OCI-LY3 (cell line): ENCODE measurements at regions not wholly inside any gene's neighbourhood (a gene's known extent, or its start where the extent isn't known, plus 50 kb on each side); places are given as distances from the start of the nearest gene placed in this dataset.

Source experiments
- H2AFZ ChIP-seq: fragments of 200-600, 300-600 bp; shearing (Covaris generic); 2 replicates; pipeline ENCODE4 v1.6.0; 2014; ENCODE audit warnings: antibody characterized with exemption, low read depth, low read length
- H3K27ac ChIP-seq: fragments of 200-600, 300-600 bp; sonication (generic); 2 replicates; pipeline ENCODE4 v1.5.1; 2014; ENCODE audit warnings: mild to moderate bottlenecking, low read length, moderate library complexity, mixed read lengths
- H3K27me3 ChIP-seq: fragments of 200-600, 300-600 bp; sonication (generic); 2 replicates; pipeline ENCODE4 v1.6.1; 2014; ENCODE audit warnings: low read depth, low read length, mixed read lengths
- H3K36me3 ChIP-seq: fragments of 200-600, 300-600 bp; sonication (generic); replicated peaks from 2 replicates; pipeline ENCODE3; 2014; ENCODE audit warnings: low read depth, low read length, mixed read lengths
- H3K4me1 ChIP-seq: fragments of 300-600, 200-600 bp; sonication (generic); 2 replicates; pipeline ENCODE4 v1.6.1; 2014; ENCODE audit warnings: low read length, mixed read lengths
- H3K4me2 ChIP-seq: fragments of 200-600, 300-600 bp; sonication (generic); 2 replicates; pipeline ENCODE4 v1.6.1; 2014; ENCODE audit warnings: low read length, mixed read lengths
- H3K4me3 ChIP-seq: fragments of 300-600, 200-600 bp; sonication (generic); 2 replicates; pipeline ENCODE4 v1.5.1; 2014; ENCODE audit warnings: antibody characterized with exemption, mild to moderate bottlenecking, low read length, moderate library complexity
- H3K79me2 ChIP-seq: fragments of 300-600, 200-600 bp; shearing (Covaris generic); 2 replicates; pipeline ENCODE4 v1.6.1; 2014; ENCODE audit warnings: mild to moderate bottlenecking, low read length, mixed read lengths
- H3K9ac ChIP-seq: fragments of 300-600, 200-600 bp; shearing (Covaris generic); 2 replicates; pipeline ENCODE4 v1.6.0; 2014; ENCODE audit warnings: mild to moderate bottlenecking, low read length, moderate library complexity
- H3K9me3 ChIP-seq: fragments of 200-600, 300-600 bp; shearing (Covaris generic); 2 replicates; pipeline ENCODE4 v1.6.1; 2014; ENCODE audit warnings: low read length, mixed read lengths; ENCODE audit not compliant: insufficient read depth
- H4K20me1 ChIP-seq: fragments of 200-600, 300-600 bp; sonication (generic); 2 replicates; pipeline ENCODE4 v1.6.1; 2016; ENCODE audit warnings: low read length, mixed read lengths; ENCODE audit not compliant: insufficient read depth
- CTCF ChIP-seq: fragments of 200-600, 300-600 bp; sonication (generic); IDR thresholded peaks from 2 replicates; pipeline ENCODE4 v1.5.1; 2014; ENCODE audit warnings: antibody characterized with exemption, low read length, low read depth
- EZH2phosphoT487 ChIP-seq: fragments of 200-600 bp; shearing (Covaris generic); IDR thresholded peaks from 2 replicates; pipeline ENCODE4 v1.6.1; 2018; ENCODE audit warnings: antibody characterized with exemption, mixed run types, low read depth

- Histone ChIP-seq H3K9me3 (no peaks in the 10 kb centered on the region), H3K36me3 (no peaks in the 10 kb centered on the region), H3K79me2 (no peaks in the 10 kb centered on the region), H3K4me2 (no peak overlapping the region), H2AFZ (no peak overlapping the region), H4K20me1 (no peaks in the 10 kb centered on the region), H3K9ac (no peak overlapping the region), H3K4me3 (no peak overlapping the region), H3K4me1 (no peaks in the 10 kb centered on the region), H3K27ac (no peak overlapping the region), H3K27me3 (no peaks in the 10 kb centered on the region)
- no peak for TF ChIP-seq EZH2phosphoT487
- no peak for TF ChIP-seq CTCF
Observed at GRCh38 chrX:145673841-145674240, 143.8 kb upstream of the SLITRK2 start.

GRCh38 chrX:145677109-145677817 is 140.4 kb upstream of the SLITRK2 start:
- H3K36me3 ChIP-seq: no peaks in the 10 kb centered on the region
- H2AFZ ChIP-seq: no peak overlapping the region
- no peaks in the 10 kb centered on the region for H3K9me3 ChIP-seq
- no peaks in the 10 kb centered on the region for H3K79me2 ChIP-seq
- H4K20me1 ChIP-seq: no peaks in the 10 kb centered on the region
- H3K27me3 ChIP-seq: no peaks in the 10 kb centered on the region
- no peaks in the 10 kb centered on the region for H3K4me1 ChIP-seq
- H3K27ac ChIP-seq: no peak overlapping the region
- no peak overlapping the region for H3K4me3 ChIP-seq
- TF ChIP-seq CTCF (no peak), EZH2phosphoT487 (no peak)
- H3K9ac ChIP-seq: no peak overlapping the region
- no peak overlapping the region for H3K4me2 ChIP-seq

GRCh38 chrX:145682518-145683298 is 134.9 kb upstream of the SLITRK2 start:
- Histone ChIP-seq H3K27ac (no peak overlapping the region), H3K9me3 (no peaks in the 10 kb centered on the region), H3K4me3 (peak overlapping the region; percentile 19), H4K20me1 (no peaks in the 10 kb centered on the region), H3K27me3 (no peaks in the 10 kb centered on the region), H3K36me3 (no peaks in the 10 kb centered on the region), H3K79me2 (no peaks in the 10 kb centered on the region), H3K4me1 (no peaks in the 10 kb centered on the region), H2AFZ (no peak overlapping the region), H3K9ac (no peak overlapping the region), H3K4me2 (peak overlapping the region; percentile 57)
- TF ChIP-seq CTCF: no peak

- H3K27ac ChIP-seq: no peak overlapping the region
- TF ChIP-seq EZH2phosphoT487: no peak
- no peak for TF ChIP-seq CTCF
- no peaks in the 10 kb centered on the region for H3K27me3 ChIP-seq
- no peak overlapping the region for H2AFZ ChIP-seq
- H4K20me1 ChIP-seq: no peaks in the 10 kb centered on the region
- no peaks in the 10 kb centered on the region for H3K36me3 ChIP-seq
- H3K9ac ChIP-seq: no peak overlapping the region
- H3K9me3 ChIP-seq: no peaks in the 10 kb centered on the region
- H3K4me3 ChIP-seq: no peak overlapping the region
- no peak overlapping the region for H3K4me2 ChIP-seq
- H3K4me1 ChIP-seq: no peaks in the 10 kb centered on the region
- no peaks in the 10 kb centered on the region for H3K79me2 ChIP-seq
Observed at GRCh38 chrX:145687146-145687545, 130.5 kb upstream of the SLITRK2 start.
